ENCODE measurements at regions not wholly inside any gene's neighbourhood (a gene's known extent, or its start where the extent isn't known, plus 50 kb on each side); places are given as distances from the start of the nearest gene placed in this dataset.

- TF ChIP-seq CTCF (IDR thresholded peaks at IDR 0.05), result no peak
- TF ChIP-seq POLR2A (IDR thresholded peaks at IDR 0.05), result no peak
These were observed 376.4 kb downstream of the BRINP2 start for GRCh38 chr1:177547200-177547599.
